ENCODE measurements at regions not wholly inside any gene's neighbourhood (a gene's known extent, or its start where the extent isn't known, plus 50 kb on each side); places are given as distances from the start of the nearest gene placed in this dataset.

- no peaks in the 10 kb centered on the region for H3K36me3 ChIP-seq (ENCODE audit: low read depth)
- DNase-seq (no peak), ATAC-seq (no peak)
- no peaks in the 10 kb centered on the region for H3K9me3 ChIP-seq
- no peak overlapping the region for H3K4me3 ChIP-seq
- intact Hi-C loops (cut with DNase I, micrococcal nuclease), result no loop called here
- TF ChIP-seq CTCF (IDR thresholded peaks at IDR 0.05), result no peak
- H3K4me1 ChIP-seq (ENCODE audit: low read depth), result no peaks in the 10 kb centered on the region
Measured at GRCh38 chrX:139094671-139095592, 383.4 kb upstream of the FGF13 start.

DNA sequence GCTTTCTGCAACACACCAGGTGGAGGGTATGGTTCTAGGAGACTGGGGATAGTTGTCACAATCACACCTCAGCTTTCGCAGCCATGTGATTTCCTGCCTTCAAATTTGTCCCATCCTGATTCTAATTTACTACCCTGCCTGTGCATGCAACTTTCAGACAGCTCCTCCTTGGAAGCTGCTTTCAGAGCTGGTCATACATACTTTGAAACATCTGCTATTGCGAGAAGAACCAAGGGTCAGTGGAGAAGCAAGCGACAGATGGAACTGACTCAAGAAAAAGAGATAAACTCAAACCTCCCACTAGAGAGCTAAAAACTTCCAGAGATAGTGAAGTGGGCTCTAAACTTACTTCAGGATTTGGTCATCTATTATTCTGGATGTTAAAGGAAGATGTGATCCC, 381.7 kb upstream of the FGF13 start:
- intact Hi-C loops (cut with DNase I, micrococcal nuclease), result no loop called here
- H3K36me3 ChIP-seq (ENCODE audit: low read depth), result no peaks in the 10 kb centered on the region
- H3K9me3 ChIP-seq, result no peaks in the 10 kb centered on the region
- no peaks in the 10 kb centered on the region for H3K4me1 ChIP-seq (ENCODE audit: low read depth)
- H3K4me3 ChIP-seq, result no peak overlapping the region
- ATAC-seq, result no peak
- no peak for DNase-seq
- no peak for TF ChIP-seq CTCF (IDR thresholded peaks at IDR 0.05)

- DNase-seq (no peak), ATAC-seq (no peak)
- Histone ChIP-seq H3K4me1 (ENCODE audit: low read depth) (no peaks in the 10 kb centered on the region), H3K4me3 (no peak overlapping the region), H3K9me3 (no peaks in the 10 kb centered on the region), H3K36me3 (ENCODE audit: low read depth) (no peaks in the 10 kb centered on the region)
- intact Hi-C loops (cut with DNase I, micrococcal nuclease), result no loop called here
- no peak for TF ChIP-seq CTCF (IDR thresholded peaks at IDR 0.05)
Measured at GRCh38 chrX:139091878-139092277, 380.4 kb upstream of the FGF13 start.

- Histone ChIP-seq H3K4me3 (no peak overlapping the region), H3K4me1 (ENCODE audit: low read depth) (no peaks in the 10 kb centered on the region), H3K9me3 (no peaks in the 10 kb centered on the region), H3K36me3 (ENCODE audit: low read depth) (no peaks in the 10 kb centered on the region)
- TF ChIP-seq CTCF (IDR thresholded peaks at IDR 0.05), result no peak
- no peak for ATAC-seq
- intact Hi-C loops (cut with DNase I, micrococcal nuclease), result no loop called here
- no peak for DNase-seq
Measured at GRCh38 chrX:139091066-139091465, 379.5 kb upstream of the FGF13 start.

DNA sequence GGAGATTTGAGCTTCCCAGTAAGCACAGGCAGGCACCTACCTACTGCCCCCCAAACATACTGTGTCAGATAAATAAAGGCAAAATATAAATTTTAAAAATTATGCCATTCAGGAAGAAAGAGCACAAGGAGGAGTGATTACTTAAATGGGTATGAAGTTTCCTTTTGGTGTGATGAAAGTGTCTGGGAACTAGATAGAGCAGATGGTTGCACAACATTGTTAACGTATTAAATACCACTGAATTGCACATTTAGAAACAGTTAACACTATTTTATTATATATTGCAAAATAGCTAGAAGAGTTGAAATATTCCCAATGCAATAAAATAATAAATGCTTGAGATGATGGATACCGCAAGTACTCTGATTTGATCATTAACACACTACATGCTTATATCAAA, 374.7 kb upstream of the FGF13 start:
- no peak for TF ChIP-seq CTCF (IDR thresholded peaks at IDR 0.05)
- Histone ChIP-seq H3K4me3 (no peak overlapping the region), H3K9me3 (no peaks in the 10 kb centered on the region), H3K4me1 (ENCODE audit: low read depth) (no peaks in the 10 kb centered on the region), H3K36me3 (ENCODE audit: low read depth) (no peaks in the 10 kb centered on the region)
- no peak for ATAC-seq
- intact Hi-C loops (cut with DNase I, micrococcal nuclease), result no loop called here
- no peak for DNase-seq

Data from mucosa of descending colon (tissue), 3 donors.